Fibroblast of gingiva (primary cell): ENCODE measurements at regions not wholly inside any gene's neighbourhood (a gene's known extent, or its start where the extent isn't known, plus 50 kb on each side); places are given as distances from the start of the nearest gene placed in this dataset.

Experiments used
- DNase-seq: peaks from one replicate; pipeline ENCODE4 v3.0.0-alpha.2; 2011; ENCODE audit warnings: low read depth

GRCh38 chr10:31081937-31082840 is 50.5 kb upstream of the ZNF438 start:
- no peak for DNase-seq

- DNase-seq: peak; percentile 32
These were observed 52.1 kb upstream of the ZNF438 start for GRCh38 chr10:31083765-31084184.

- DNase-seq: no peak
These were observed 55.3 kb upstream of the ZNF438 start for GRCh38 chr10:31087011-31087410.

- no peak for DNase-seq
These were observed 56.2 kb upstream of the ZNF438 start for GRCh38 chr10:31087851-31088250.

GRCh38 chr10:31090894-31091607 is 59.4 kb upstream of the ZNF438 start:
- no peak for DNase-seq

- DNase-seq: no peak
These were observed 64.3 kb upstream of the ZNF438 start for GRCh38 chr10:31095677-31096560.

GRCh38 chr10:31098046-31098445 is 66.4 kb upstream of the ZNF438 start:
- DNase-seq: peak; percentile 76

- DNase-seq: no peak
These were observed 67.4 kb upstream of the ZNF438 start for GRCh38 chr10:31099094-31099493.

GRCh38 chr10:31099664-31100063 is 68.0 kb upstream of the ZNF438 start:
- no peak for DNase-seq

- DNase-seq: no peak
These were observed 68.5 kb upstream of the ZNF438 start for GRCh38 chr10:31100115-31100601.

- DNase-seq: no peak
These were observed 69.0 kb upstream of the ZNF438 start for GRCh38 chr10:31100662-31101061.

GRCh38 chr10:31101123-31101522 is 69.5 kb upstream of the ZNF438 start:
- DNase-seq: peak; percentile 40

GRCh38 chr10:31102421-31102820 is 70.8 kb upstream of the ZNF438 start:
- no peak for DNase-seq

GRCh38 chr10:31103112-31103511 is 71.4 kb upstream of the ZNF438 start:
- no peak for DNase-seq

- no peak for DNase-seq
These were observed 81.3 kb upstream of the ZNF438 start for GRCh38 chr10:31112961-31113360.

- no peak for DNase-seq
These were observed 84.6 kb upstream of the ZNF438 start for GRCh38 chr10:31116226-31116625.

- peak; percentile 19 for DNase-seq
These were observed 86.9 kb upstream of the ZNF438 start for GRCh38 chr10:31118556-31118955.

- DNase-seq: no peak
These were observed 88.7 kb upstream of the ZNF438 start for GRCh38 chr10:31120392-31120791.

- peak; percentile 90 for DNase-seq
These were observed 89.5 kb upstream of the ZNF438 start for GRCh38 chr10:31120961-31121685.

- peak; percentile 39 for DNase-seq
These were observed 90.3 kb upstream of the ZNF438 start for GRCh38 chr10:31121757-31122577.
